GM12874 (cell line): ENCODE measurements at regions not wholly inside any gene's neighbourhood (a gene's known extent, or its start where the extent isn't known, plus 50 kb on each side); places are given as distances from the start of the nearest gene placed in this dataset.

Source experiments
- TF ChIP-seq, protein P1 (sequence below): IDR thresholded peaks from 2 replicates; pipeline ENCODE4 v1.5.1; 2011; ENCODE audit warnings: low read depth, mild to moderate bottlenecking, control low read depth, low read length, moderate library complexity; ENCODE audit not compliant: insufficient read depth

DNA sequence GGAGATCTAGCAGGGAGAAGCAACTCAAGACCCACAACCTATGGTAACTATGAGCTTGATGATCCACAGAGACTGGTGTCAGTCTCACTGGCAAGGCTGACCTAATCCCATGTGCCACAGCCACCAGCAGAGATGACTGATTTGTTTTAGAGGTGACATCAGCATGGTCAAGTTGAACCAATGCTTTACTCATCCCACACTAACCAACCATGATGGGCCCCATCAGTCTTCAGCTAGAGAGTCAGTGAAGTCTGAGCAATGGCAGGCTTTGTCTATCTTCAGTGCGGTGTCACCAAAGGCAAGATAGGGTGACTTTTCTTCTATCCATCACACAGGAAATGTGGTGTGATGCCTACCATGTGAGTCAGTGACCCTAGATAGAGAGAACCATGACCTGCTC, 1470.7 kb downstream of the NCAM2 start:
- TF ChIP-seq, protein P1, sequence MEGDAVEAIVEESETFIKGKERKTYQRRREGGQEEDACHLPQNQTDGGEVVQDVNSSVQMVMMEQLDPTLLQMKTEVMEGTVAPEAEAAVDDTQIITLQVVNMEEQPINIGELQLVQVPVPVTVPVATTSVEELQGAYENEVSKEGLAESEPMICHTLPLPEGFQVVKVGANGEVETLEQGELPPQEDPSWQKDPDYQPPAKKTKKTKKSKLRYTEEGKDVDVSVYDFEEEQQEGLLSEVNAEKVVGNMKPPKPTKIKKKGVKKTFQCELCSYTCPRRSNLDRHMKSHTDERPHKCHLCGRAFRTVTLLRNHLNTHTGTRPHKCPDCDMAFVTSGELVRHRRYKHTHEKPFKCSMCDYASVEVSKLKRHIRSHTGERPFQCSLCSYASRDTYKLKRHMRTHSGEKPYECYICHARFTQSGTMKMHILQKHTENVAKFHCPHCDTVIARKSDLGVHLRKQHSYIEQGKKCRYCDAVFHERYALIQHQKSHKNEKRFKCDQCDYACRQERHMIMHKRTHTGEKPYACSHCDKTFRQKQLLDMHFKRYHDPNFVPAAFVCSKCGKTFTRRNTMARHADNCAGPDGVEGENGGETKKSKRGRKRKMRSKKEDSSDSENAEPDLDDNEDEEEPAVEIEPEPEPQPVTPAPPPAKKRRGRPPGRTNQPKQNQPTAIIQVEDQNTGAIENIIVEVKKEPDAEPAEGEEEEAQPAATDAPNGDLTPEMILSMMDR: no peak

DNA sequence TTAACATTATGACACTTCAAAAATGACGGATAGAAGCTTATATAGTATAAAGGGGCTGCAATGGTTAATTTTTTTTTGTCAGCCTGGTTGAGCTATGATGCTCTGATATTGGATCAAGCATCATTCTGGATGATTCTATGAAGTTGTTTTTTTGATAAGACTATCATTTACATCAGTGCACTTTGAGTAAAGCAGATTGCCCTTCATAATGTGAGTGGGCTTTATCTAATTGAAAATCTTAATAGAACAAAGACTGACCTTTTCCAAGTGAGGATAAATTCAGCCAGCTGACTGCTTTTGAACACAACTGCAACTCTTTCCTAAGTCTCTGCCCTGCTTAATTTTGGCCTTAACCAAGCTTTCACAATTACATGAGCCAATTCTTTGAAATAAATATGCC, 1476.2 kb downstream of the NCAM2 start:
- TF ChIP-seq, protein P1: no peak

DNA sequence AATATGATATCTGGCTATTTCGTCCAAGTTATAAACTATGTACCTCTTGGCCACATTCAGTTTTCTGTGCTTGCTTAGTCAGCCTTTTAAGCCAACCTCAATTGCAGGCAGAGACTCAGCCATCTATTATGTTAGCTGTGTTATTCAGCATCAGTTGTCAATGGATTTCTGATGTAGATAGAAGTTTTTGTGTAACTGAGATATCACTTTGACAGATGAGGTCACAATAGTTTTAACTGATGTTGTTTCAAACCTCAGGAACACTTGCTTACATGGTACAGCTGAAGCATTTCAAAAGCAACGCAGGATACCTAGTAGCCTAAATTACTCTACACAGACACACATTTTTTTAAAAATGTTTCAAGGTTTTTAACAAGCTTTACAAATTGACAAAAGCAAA, 1478.0 kb downstream of the NCAM2 start:
- TF ChIP-seq, protein P1: no peak

DNA sequence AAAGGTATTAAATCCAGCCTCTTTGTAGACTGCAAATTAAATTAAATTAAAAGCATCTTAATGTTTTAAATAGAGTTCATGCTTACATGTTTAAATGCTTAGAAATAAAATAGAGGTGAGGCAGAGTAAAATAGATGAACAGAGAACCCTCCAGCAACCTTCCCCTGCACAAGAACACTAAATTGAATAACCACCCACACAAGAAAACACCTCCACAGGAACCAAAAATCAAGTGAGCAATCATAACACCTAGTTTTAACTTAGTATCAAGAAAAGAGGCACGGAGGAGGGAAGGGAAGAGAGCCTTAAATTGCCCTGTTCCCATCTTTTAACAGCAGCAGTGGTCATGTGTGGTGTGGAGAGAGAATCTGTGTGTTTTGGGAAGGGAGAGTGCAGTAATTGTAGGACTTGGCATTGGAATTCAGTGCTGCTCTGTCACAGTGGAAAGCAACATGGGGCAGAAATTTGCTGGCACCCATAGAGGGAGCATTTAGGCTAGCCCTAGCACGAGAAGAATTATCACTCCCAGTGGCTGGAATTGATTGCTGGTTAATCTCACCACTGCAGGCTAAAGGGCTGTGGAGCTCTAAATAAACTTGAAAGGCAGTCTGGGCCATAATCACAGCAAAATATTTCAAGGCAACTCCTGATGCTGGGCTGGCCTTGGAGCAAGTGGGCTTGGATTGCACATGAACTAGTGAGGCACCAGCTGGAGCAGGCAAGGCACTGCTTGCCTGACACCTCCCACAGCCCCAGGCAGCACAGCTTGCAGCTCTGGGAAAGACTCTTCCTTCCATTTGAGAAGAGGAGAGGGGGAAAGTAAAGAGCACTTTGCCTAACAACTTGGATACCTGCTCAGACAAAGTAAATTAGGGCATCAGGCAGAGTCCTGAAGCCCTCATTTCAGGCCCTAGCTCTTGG, 1478.8 kb downstream of the NCAM2 start:
- TF ChIP-seq, protein P1: no peak

DNA sequence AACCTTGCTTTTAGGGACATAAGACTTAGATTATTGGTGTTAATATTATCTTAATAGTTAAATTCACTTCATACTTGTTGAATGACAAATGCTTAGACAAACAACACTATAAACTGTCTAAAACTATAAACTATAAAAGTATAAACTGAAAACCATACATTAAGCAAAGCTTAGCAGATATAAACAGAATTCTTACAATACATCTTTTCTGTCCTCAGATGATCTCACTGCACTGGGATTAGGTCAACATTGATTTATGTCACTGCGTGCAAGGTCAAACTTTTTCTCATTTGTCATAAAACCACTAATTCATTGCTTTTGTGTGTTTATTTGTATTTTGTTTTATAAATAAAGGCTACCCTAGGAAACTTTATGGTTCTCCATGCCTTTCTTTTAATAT, 1491.8 kb downstream of the NCAM2 start:
- TF ChIP-seq, protein P1: no peak

DNA sequence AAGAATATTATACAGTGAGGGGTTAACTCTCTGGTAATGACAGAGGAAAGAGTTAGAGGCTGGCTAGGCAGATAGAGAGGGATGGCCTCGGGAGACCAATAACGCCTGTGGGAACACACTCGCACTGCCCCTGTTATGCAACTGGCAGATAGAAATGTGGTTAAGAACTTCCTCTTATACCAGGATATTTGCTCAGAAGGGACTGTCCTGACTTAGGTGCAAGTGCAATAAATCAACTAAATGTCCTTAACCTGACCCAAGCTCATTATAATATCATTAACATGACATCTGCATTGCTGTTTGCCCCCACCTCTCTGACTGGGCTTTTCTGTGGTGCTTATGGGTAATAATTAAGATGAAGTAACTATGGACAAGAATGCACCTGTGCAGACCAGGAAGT, 1518.0 kb downstream of the NCAM2 start:
- TF ChIP-seq, protein P1: no peak

DNA sequence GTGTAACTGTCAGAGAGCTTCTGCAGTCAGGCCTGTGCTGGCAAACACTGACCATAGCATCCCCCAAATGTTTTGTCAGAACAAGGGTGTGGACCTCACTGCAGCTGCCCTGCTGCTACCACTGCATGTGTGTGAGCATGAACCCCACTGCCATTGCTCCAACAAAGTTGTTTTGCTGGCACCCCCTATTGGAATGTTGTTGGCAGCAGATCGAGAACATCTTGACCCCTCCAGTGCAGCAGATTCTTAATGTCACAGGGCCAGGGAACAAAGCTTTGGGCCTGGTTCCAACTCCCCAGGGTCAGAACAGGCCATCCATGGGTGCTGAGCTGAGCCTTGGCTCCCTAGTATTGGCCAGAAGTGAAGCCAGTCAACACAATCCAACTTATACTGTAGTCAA, 1537.4 kb downstream of the NCAM2 start:
- TF ChIP-seq, protein P1: no peak
